WERI-Rb-1 (cell line): ENCODE measurements at regions not wholly inside any gene's neighbourhood (a gene's known extent, or its start where the extent isn't known, plus 50 kb on each side); places are given as distances from the start of the nearest gene placed in this dataset.

ENCODE experiments used
- DNase-seq: peaks from one replicate; pipeline ENCODE4 v3.0.0-alpha.2; 2020
- H3K27ac ChIP-seq: fragments of 250-450 bp; sonication (Bioruptor Pico); 2 replicates; pipeline ENCODE4 v1.5.1; 2020; ENCODE audit warnings: mild to moderate bottlenecking, moderate library complexity
- H3K27me3 ChIP-seq: fragments of 250-450 bp; sonication (Bioruptor Pico); 2 replicates; pipeline ENCODE4 v1.5.1; 2021; ENCODE audit warnings: mild to moderate bottlenecking, low read depth, moderate library complexity; ENCODE audit not compliant: insufficient read depth, severe bottlenecking
- H3K36me3 ChIP-seq: fragments of 250-450 bp; sonication (Bioruptor Pico); 2 replicates; pipeline ENCODE4 v1.5.1; 2020; ENCODE audit warnings: mild to moderate bottlenecking, moderate library complexity
- H3K4me3 ChIP-seq: 2 replicates; pipeline ENCODE4 v1.5.1; 2011; ENCODE audit warnings: low read depth, mild to moderate bottlenecking, control low read depth, low read length
- H3K9me3 ChIP-seq: fragments of 250-450 bp; sonication (Bioruptor Pico); 2 replicates; pipeline ENCODE4 v1.5.1; 2021; ENCODE audit warnings: mild to moderate bottlenecking, moderate library complexity; ENCODE audit not compliant: severe bottlenecking
- TF ChIP-seq, protein P1 (sequence below): IDR thresholded peaks from 2 replicates; pipeline ENCODE4 v1.5.1; 2011; ENCODE audit warnings: low read depth, mild to moderate bottlenecking, control low read depth, inconsistent platforms, low read length

DNA sequence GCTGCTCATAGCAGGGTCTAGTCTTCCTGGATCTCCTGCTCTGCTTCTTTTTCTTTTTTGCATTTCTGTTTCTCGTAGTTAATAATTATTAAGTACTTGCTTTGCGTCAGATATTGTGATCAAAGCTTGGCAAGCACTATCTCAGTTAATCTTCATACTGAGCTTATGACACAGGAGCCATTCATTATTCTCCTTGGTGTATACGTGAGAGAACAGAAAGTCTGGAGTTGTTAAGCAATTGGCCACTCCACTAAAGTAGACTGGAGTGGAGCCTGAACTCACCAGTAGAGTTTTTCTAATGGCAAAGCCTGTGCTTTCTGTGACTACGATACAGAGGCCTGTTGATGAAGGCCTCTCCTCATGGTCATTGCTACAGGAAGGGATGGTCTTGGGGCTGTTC, 285.9 kb downstream of the RFC3 start:
- no peaks in the 10 kb centered on the region for H3K27me3 ChIP-seq
- no peak overlapping the region for H3K27ac ChIP-seq
- H3K36me3 ChIP-seq: no peaks in the 10 kb centered on the region
- H3K4me3 ChIP-seq: no peak overlapping the region
- TF ChIP-seq, protein P1, sequence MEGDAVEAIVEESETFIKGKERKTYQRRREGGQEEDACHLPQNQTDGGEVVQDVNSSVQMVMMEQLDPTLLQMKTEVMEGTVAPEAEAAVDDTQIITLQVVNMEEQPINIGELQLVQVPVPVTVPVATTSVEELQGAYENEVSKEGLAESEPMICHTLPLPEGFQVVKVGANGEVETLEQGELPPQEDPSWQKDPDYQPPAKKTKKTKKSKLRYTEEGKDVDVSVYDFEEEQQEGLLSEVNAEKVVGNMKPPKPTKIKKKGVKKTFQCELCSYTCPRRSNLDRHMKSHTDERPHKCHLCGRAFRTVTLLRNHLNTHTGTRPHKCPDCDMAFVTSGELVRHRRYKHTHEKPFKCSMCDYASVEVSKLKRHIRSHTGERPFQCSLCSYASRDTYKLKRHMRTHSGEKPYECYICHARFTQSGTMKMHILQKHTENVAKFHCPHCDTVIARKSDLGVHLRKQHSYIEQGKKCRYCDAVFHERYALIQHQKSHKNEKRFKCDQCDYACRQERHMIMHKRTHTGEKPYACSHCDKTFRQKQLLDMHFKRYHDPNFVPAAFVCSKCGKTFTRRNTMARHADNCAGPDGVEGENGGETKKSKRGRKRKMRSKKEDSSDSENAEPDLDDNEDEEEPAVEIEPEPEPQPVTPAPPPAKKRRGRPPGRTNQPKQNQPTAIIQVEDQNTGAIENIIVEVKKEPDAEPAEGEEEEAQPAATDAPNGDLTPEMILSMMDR: no peak
- DNase-seq: no peak
- no peaks in the 10 kb centered on the region for H3K9me3 ChIP-seq

DNA sequence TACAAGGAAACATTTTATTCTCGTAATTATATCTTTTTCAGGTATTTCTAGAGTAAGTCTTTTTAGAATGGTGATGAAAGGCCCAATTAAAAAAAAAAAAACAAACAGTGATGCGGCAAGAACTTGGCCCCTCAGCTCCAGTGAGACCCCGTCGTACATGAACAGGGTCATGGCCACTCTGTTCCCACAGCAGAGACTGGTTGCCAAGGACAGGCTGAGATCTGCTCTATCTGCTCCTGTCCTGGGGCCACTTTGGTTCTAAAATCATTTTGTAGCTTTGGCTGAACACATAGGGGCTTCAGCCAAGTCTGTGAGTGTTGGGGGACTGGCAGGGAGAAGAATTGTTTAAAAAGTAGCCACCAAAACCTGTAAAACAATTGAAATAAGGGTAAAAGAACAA, 286.9 kb downstream of the RFC3 start:
- no peak overlapping the region for H3K4me3 ChIP-seq

DNA sequence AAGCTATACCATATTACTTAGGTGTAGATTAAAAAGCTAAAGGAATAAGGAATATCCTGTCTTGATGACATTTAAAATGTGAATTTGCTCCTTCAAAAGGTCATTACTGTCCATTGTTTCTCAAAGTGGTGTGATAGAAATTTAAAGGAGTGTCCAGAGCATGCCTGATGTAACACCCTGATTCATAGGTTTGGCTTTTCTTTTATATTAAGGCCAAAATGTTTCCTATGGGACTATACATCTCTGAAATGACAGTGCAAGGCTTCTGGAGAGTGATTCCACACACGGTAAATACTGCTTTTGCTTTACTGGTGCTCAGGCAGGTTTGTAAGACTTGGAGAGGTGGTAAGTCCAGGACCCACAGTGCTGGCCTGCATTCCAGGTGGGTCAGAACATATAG, 289.9 kb downstream of the RFC3 start:
- DNase-seq: no peak
- H3K9me3 ChIP-seq: no peaks in the 10 kb centered on the region
- no peak overlapping the region for H3K27ac ChIP-seq
- TF ChIP-seq, protein P1: no peak
- no peaks in the 10 kb centered on the region for H3K27me3 ChIP-seq
- no peak overlapping the region for H3K4me3 ChIP-seq
- no peaks in the 10 kb centered on the region for H3K36me3 ChIP-seq

More for the DNA sequence above, 286.9 kb downstream of the RFC3 start:
- Histone ChIP-seq H3K27me3 (no peaks in the 10 kb centered on the region), H3K36me3 (no peaks in the 10 kb centered on the region), H3K9me3 (no peaks in the 10 kb centered on the region), H3K27ac (no peak overlapping the region)
- no peak for DNase-seq
- TF ChIP-seq, protein P1: no peak

DNA sequence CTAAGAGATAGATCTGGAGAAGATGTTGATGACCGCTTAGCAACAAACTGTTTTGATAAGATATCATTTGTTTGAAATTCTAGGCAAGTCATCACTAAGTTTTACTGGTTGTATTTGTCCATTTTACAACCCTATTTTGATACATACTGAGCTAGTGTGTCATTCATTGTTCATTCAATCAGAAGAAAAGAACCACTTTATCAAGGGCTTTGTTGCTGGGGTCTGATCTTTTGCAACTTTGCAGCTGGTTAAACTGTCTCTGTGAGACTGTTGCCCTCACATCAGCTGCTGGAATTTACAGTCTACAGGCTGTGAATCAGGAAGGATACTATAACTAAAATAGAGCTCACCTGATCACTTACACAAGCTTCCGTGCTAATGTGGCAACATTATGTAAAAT, 290.5 kb downstream of the RFC3 start:
- no peaks in the 10 kb centered on the region for H3K36me3 ChIP-seq
- H3K4me3 ChIP-seq: no peak overlapping the region
- no peaks in the 10 kb centered on the region for H3K27me3 ChIP-seq
- TF ChIP-seq, protein P1: no peak
- DNase-seq: no peak
- no peak overlapping the region for H3K27ac ChIP-seq
- H3K9me3 ChIP-seq: no peaks in the 10 kb centered on the region

DNA sequence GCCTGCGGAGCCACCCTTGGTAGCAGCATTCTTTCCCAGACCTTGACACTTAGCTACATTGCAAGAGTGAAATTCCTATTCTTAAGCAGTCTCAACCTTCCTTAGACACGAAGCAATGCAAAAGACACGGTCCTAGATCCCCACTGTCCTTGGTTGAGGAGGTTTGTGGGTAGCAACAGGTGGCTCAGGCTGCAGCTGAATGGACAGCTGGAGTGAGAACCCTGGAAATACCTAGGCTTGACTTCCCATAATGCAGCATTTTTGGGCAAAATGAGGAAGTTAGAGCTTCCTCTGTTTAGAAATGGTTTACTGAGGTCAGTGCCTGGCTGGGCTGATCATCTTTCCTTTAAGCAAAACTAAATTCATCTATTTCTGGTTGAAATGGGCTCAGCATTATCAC, 296.6 kb downstream of the RFC3 start:
- H3K27me3 ChIP-seq: no peaks in the 10 kb centered on the region
- H3K27ac ChIP-seq: no peak overlapping the region
- no peak overlapping the region for H3K4me3 ChIP-seq
- no peaks in the 10 kb centered on the region for H3K36me3 ChIP-seq
- no peaks in the 10 kb centered on the region for H3K9me3 ChIP-seq
- TF ChIP-seq, protein P1: no peak
- DNase-seq: no peak

DNA sequence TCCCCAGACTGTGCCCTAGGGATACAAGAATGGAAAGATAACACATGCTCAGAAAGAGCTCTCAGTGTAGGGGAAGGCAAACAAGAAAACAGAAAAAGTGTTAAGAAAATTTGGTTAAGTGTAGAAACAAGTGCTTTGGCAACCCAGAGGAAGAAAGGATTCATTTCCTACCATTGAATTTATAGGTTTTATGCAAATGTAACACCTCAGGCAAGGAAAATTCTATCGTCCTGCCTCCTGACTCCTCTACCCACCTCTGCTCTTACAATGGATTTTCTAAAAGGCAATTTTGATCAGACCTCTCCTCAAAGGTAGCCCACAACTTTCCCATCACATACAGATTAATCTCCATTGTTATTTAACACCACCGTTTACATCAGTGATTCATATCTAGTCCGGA, 298.7 kb downstream of the RFC3 start:
- no peak for DNase-seq
- Histone ChIP-seq H3K27me3 (no peaks in the 10 kb centered on the region), H3K27ac (no peak overlapping the region), H3K4me3 (no peak overlapping the region), H3K9me3 (no peaks in the 10 kb centered on the region), H3K36me3 (no peaks in the 10 kb centered on the region)
- TF ChIP-seq, protein P1: no peak
